Loucy (cell line): ENCODE measurements at regions not wholly inside any gene's neighbourhood (a gene's known extent, or its start where the extent isn't known, plus 50 kb on each side); places are given as distances from the start of the nearest gene placed in this dataset.

Experiments
- H2AFZ ChIP-seq: fragments of 200-600 bp; sonication (generic); 2 replicates; pipeline ENCODE4 v1.6.0; 2016; ENCODE audit warnings: antibody characterized with exemption, mild to moderate bottlenecking, low read length, moderate library complexity
- H3F3A ChIP-seq: fragments of 200-600 bp; 2 replicates; pipeline ENCODE4 v1.6.0; 2016; ENCODE audit warnings: antibody characterized with exemption, low read depth, mild to moderate bottlenecking
- H3K27me3 ChIP-seq: fragments of 200-600 bp; sonication (generic); 2 replicates; pipeline ENCODE4 v1.6.1; 2014; ENCODE audit warnings: low read length, mild to moderate bottlenecking; ENCODE audit not compliant: insufficient read depth, poor library complexity, severe bottlenecking
- H3K36me3 ChIP-seq: fragments of 200-600 bp; sonication (generic); 2 replicates; pipeline ENCODE4 v1.6.1; 2016; ENCODE audit warnings: low read length; ENCODE audit not compliant: insufficient read depth
- H3K4me1 ChIP-seq: fragments of 200-600 bp; sonication (generic); 2 replicates; pipeline ENCODE4 v1.5.1; 2014; ENCODE audit warnings: low read length, mild to moderate bottlenecking; ENCODE audit not compliant: insufficient read depth, poor library complexity, severe bottlenecking
- H3K4me2 ChIP-seq: fragments of 200-600 bp; sonication (generic); 2 replicates; pipeline ENCODE4 v1.6.0; 2014; ENCODE audit warnings: antibody characterized with exemption, low read length, low read depth, mild to moderate bottlenecking; ENCODE audit not compliant: poor library complexity, severe bottlenecking
- H3K4me3 ChIP-seq: fragments of 200-600 bp; sonication (generic); 2 replicates; pipeline ENCODE4 v1.5.1; 2014; ENCODE audit warnings: low read length, mild to moderate bottlenecking, mixed read lengths; ENCODE audit not compliant: poor library complexity, severe bottlenecking
- H3K79me2 ChIP-seq: fragments of 200-600 bp; sonication (generic); 2 replicates; pipeline ENCODE4 v1.6.1; 2014; ENCODE audit warnings: low read length; ENCODE audit not compliant: insufficient read depth
- H3K9ac ChIP-seq: fragments of 200-600 bp; sonication (generic); 2 replicates; pipeline ENCODE4 v1.6.0; 2014; ENCODE audit warnings: mild to moderate bottlenecking, low read depth, low read length, moderate library complexity; ENCODE audit not compliant: poor library complexity, severe bottlenecking
- H3K9me2 ChIP-seq: fragments of 200-600 bp; sonication (generic); replicated peaks from 2 replicates; pipeline ENCODE4 v1.6.1; 2016; ENCODE audit warnings: low read depth, low read length, mixed read lengths
- H3K9me3 ChIP-seq: fragments of 200-600 bp; sonication (generic); 2 replicates; pipeline ENCODE4 v1.6.1; 2014; ENCODE audit warnings: mild to moderate bottlenecking, antibody characterized with exemption, low read length, low read depth; ENCODE audit not compliant: insufficient read depth
- H4K20me1 ChIP-seq: fragments of 200-600 bp; sonication (generic); 2 replicates; pipeline ENCODE4 v1.6.0; 2014; ENCODE audit warnings: antibody characterized with exemption, low read length, mild to moderate bottlenecking; ENCODE audit not compliant: insufficient read depth, poor library complexity, severe bottlenecking
- EZH2phosphoT487 ChIP-seq: fragments of 200-600 bp; IDR thresholded peaks from 2 replicates; pipeline ENCODE4 v1.6.1; 2018; ENCODE audit warnings: antibody characterized with exemption, mild to moderate bottlenecking, moderate library complexity, borderline replicate concordance
- TF ChIP-seq, protein P1 (sequence below): fragments of 200-600 bp; sonication (generic); conservative IDR thresholded peaks from 2 replicates; pipeline ENCODE4 v1.5.1; 2014; ENCODE audit warnings: mild to moderate bottlenecking, antibody characterized with exemption, low read length

DNA sequence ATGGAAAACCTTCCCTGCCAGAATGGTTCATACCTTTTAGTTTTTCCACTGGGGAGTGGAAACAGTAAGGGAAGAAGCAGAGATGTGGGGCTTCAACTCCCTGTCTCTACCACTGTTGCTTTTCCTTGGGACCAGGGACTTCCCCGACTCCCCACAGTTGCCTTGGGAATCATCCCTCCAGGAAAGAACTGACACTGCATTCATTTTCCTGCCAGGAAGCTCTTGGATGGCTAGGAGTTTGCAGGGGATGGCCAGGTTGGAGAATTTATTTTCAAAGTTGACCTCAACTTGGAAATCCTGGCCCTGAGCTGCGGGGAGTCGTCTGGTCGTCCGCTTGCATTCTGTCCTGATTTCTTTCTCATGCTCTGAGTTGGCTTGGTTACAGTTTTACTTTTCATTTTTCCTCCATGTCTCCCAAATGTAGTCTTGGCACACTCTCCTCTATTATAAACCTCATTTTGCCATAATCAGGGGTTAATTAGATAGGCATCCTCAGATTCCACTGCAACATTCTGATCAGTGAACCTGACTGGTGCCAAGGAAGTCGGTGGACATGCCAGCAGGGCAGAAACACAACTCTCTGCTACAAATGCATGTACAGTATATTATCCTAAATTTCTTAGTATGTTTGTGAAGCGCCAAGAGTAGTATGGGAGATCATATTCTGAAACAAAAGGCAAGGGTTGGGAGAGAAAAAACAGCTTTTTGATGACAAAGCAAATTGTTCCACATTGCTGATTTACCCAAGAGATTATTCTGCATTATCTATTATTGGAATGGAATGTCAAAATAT, 220.5 kb upstream of the XYLT1 start:
- Histone ChIP-seq H3K9ac (no peak overlapping the region), H3K4me3 (no peak overlapping the region), H3K79me2 (no peaks in the 10 kb centered on the region), H3K36me3 (no peaks in the 10 kb centered on the region), H2AFZ (no peak overlapping the region), H4K20me1 (no peaks in the 10 kb centered on the region), H3K9me3 (no peaks in the 10 kb centered on the region), H3K27me3 (no peaks in the 10 kb centered on the region), H3K4me2 (no peak overlapping the region), H3K9me2 (no peaks in the 10 kb centered on the region), H3F3A (no peaks in the 10 kb centered on the region), H3K4me1 (no peaks in the 10 kb centered on the region)
- no peak for TF ChIP-seq EZH2phosphoT487
- TF ChIP-seq, protein P1, sequence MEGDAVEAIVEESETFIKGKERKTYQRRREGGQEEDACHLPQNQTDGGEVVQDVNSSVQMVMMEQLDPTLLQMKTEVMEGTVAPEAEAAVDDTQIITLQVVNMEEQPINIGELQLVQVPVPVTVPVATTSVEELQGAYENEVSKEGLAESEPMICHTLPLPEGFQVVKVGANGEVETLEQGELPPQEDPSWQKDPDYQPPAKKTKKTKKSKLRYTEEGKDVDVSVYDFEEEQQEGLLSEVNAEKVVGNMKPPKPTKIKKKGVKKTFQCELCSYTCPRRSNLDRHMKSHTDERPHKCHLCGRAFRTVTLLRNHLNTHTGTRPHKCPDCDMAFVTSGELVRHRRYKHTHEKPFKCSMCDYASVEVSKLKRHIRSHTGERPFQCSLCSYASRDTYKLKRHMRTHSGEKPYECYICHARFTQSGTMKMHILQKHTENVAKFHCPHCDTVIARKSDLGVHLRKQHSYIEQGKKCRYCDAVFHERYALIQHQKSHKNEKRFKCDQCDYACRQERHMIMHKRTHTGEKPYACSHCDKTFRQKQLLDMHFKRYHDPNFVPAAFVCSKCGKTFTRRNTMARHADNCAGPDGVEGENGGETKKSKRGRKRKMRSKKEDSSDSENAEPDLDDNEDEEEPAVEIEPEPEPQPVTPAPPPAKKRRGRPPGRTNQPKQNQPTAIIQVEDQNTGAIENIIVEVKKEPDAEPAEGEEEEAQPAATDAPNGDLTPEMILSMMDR = no peak

DNA sequence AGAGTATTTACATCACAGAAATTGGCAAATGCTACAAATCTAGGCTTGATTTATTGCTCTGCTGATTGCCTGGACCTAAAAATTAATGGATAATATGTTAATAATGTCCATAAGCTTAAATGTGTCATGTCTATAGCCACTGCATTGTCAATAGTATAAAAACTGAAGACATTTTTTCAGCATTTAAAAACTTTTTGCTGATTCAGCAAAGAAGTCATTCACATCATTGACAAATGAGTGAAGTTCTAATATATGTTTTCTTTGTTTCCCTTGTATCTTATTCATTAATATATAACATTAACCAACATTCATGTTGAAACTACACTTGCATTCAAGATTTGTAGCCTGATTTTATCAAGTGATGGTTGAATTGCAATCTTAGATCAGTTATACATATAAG, 214.7 kb upstream of the XYLT1 start:
- Histone ChIP-seq H3K79me2 (no peaks in the 10 kb centered on the region), H3F3A (no peaks in the 10 kb centered on the region), H3K9me2 (no peaks in the 10 kb centered on the region), H2AFZ (no peak overlapping the region), H3K27me3 (no peaks in the 10 kb centered on the region), H3K9ac (no peak overlapping the region), H3K4me3 (no peak overlapping the region), H3K9me3 (no peaks in the 10 kb centered on the region), H3K4me1 (no peaks in the 10 kb centered on the region), H4K20me1 (no peaks in the 10 kb centered on the region), H3K36me3 (no peaks in the 10 kb centered on the region), H3K4me2 (no peak overlapping the region)
- TF ChIP-seq EZH2phosphoT487 = no peak
- TF ChIP-seq, protein P1 = no peak

DNA sequence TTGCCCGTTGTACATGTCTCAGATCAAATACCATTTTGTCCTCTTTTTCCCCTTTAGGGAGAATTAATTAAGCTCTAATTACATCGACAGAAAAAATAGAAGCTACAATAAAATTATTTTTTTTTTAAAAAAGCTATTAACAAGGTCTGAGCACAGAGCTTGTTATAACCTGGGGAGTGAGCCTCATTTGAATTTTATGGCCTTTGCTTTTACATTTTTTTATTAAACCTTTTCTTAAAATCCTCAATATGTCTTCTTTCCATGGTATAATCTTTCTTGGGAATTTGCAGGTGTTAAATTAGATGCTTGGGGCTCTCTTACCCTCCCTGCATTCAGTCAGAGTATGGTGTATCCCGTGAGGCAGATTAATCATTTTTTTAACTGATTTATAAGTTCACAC, 212.5 kb upstream of the XYLT1 start:
- Histone ChIP-seq H3K27me3 (no peaks in the 10 kb centered on the region), H3K9me2 (no peaks in the 10 kb centered on the region), H3K4me1 (no peaks in the 10 kb centered on the region), H2AFZ (no peak overlapping the region), H4K20me1 (no peaks in the 10 kb centered on the region), H3K4me3 (no peak overlapping the region), H3F3A (no peaks in the 10 kb centered on the region), H3K4me2 (no peak overlapping the region), H3K9ac (no peak overlapping the region), H3K79me2 (no peaks in the 10 kb centered on the region), H3K9me3 (0 out of 2 replicates have a peak, but pooled peaks cover 4% of the 10 kb centered on the region), H3K36me3 (no peaks in the 10 kb centered on the region)
- no peak for TF ChIP-seq EZH2phosphoT487
- TF ChIP-seq, protein P1 = no peak
